ENCODE measurements at regions not wholly inside any gene's neighbourhood (a gene's known extent, or its start where the extent isn't known, plus 50 kb on each side); places are given as distances from the start of the nearest gene placed in this dataset.

DNA sequence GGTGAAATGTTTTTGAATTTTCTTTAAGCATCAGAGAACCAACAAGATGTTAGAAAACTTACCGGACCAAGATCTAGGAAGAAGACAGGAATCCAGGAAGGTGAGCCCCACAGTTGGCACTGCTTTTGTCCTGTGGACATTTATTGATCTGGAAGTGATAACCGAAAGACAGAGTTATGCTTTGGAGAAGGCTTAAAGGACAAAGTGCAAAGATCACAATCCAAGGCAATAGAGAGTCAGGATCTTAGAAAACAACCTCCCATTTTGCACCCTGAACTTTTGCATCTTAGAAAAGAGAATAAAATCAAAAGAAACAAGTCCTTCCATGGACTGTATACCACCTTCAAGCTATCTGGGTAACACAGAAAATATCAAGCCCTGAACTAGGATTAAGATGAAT, 129.4 kb upstream of the SRD5A2 start:
- Mint-ChIP-seq H3K9me3 (ENCODE audit: unreplicated experiment) (no peaks in the 10 kb centered on the region), H3K4me1 (ENCODE audit: unreplicated experiment) (no peaks in the 10 kb centered on the region), H3K27me3 (ENCODE audit: unreplicated experiment) (no peaks in the 10 kb centered on the region), H3K27ac (ENCODE audit: unreplicated experiment) (no peak overlapping the region), H3K4me3 (ENCODE audit: unreplicated experiment) (no peak overlapping the region), H3K36me3 (ENCODE audit: low read depth, unreplicated experiment) (no peaks in the 10 kb centered on the region)
- DNase-seq (ENCODE audit: low spot score) = no peak
- TF ChIP-seq, protein P1, sequence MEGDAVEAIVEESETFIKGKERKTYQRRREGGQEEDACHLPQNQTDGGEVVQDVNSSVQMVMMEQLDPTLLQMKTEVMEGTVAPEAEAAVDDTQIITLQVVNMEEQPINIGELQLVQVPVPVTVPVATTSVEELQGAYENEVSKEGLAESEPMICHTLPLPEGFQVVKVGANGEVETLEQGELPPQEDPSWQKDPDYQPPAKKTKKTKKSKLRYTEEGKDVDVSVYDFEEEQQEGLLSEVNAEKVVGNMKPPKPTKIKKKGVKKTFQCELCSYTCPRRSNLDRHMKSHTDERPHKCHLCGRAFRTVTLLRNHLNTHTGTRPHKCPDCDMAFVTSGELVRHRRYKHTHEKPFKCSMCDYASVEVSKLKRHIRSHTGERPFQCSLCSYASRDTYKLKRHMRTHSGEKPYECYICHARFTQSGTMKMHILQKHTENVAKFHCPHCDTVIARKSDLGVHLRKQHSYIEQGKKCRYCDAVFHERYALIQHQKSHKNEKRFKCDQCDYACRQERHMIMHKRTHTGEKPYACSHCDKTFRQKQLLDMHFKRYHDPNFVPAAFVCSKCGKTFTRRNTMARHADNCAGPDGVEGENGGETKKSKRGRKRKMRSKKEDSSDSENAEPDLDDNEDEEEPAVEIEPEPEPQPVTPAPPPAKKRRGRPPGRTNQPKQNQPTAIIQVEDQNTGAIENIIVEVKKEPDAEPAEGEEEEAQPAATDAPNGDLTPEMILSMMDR (IDR thresholded peaks at IDR 0.05; ENCODE audit: unreplicated experiment) = no peak

DNA sequence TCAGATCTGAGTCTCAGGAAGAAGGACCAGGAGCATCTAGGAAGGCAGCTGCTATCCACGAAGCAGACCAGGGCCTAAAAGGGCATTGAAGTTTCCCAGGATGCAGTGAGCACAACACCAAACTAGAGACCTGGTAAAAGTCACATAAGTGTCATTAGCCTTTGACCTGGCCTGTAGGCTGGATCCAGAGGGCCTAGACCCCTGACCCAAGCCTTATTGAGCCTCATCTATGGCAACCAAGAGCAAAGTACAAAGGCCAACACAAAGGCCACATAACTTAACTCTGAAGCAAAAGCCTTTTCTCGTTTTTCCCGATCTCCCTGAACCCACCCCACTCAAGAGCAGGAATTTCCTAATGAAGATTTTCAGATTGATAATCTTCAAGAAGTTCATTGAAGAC, 127.3 kb upstream of the SRD5A2 start:
- no peak for DNase-seq (ENCODE audit: low spot score)
- TF ChIP-seq, protein P1 (IDR thresholded peaks at IDR 0.05; ENCODE audit: unreplicated experiment) = no peak
- Mint-ChIP-seq H3K27me3 (ENCODE audit: unreplicated experiment) (no peaks in the 10 kb centered on the region), H3K4me3 (ENCODE audit: unreplicated experiment) (no peak overlapping the region), H3K4me1 (ENCODE audit: unreplicated experiment) (no peaks in the 10 kb centered on the region), H3K27ac (ENCODE audit: unreplicated experiment) (no peak overlapping the region), H3K36me3 (ENCODE audit: low read depth, unreplicated experiment) (no peaks in the 10 kb centered on the region), H3K9me3 (ENCODE audit: unreplicated experiment) (no peaks in the 10 kb centered on the region)

DNA sequence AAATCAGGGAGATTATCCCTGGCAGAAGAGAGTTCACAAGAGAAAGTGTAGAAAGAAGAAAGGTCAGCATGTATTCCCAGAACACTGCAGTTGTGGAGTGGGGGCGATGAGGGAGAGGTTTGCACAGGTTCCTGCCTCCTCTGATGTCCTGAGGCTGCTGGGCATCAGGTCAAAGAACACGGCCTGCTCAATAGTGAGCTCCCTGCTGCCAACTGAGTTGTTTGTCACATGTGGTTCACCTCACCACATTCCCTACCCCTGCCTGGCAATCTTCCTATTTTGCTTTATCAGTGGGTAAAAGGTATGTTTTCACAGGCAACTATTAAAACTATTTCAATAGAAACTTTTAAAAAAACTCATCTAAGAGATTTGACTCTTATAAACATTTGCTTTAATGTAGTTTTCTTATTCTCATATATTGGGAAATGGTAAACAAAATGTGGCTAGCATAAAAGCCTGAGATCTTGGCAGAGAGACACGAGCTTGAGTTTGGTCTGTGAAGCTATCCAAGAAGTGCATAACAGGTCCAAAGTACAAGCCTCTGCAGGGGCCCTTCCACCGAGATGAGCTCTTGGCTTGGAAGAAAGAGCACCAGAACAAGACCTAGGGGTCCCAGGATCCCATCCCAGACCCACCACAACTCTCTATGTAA, 123.9 kb upstream of the SRD5A2 start:
- H3K9me3 Mint-ChIP-seq (ENCODE audit: unreplicated experiment) = no peaks in the 10 kb centered on the region
- TF ChIP-seq, protein P1 (IDR thresholded peaks at IDR 0.05; ENCODE audit: unreplicated experiment) = no peak
- no peaks in the 10 kb centered on the region for H3K4me1 Mint-ChIP-seq (ENCODE audit: unreplicated experiment)

DNA sequence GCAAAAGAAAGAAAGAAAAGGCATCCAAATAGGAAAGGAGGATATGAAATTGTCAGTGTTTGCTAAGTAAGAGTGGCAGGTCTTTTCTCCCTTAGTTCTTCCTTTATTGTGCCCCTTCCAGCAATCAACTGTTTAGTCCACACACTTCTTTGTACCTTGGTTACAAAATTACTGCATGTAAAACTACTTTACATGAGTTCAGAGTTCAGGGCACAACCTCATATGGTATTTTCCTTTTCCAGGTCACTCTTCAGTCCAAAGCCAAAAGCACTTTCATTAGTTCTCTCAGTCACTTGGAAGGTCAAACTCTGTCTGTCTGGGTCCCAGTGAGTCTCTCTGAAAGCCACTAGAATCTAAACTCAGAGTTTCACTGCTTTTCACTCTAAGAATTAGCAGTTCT, 122.5 kb upstream of the SRD5A2 start:
- no peaks in the 10 kb centered on the region for H3K36me3 Mint-ChIP-seq (ENCODE audit: low read depth, unreplicated experiment)
- H3K27me3 Mint-ChIP-seq (ENCODE audit: unreplicated experiment) = no peaks in the 10 kb centered on the region
- TF ChIP-seq, protein P1 (IDR thresholded peaks at IDR 0.05; ENCODE audit: unreplicated experiment) = no peak
- H3K27ac Mint-ChIP-seq (ENCODE audit: unreplicated experiment) = no peak overlapping the region
- no peaks in the 10 kb centered on the region for H3K9me3 Mint-ChIP-seq (ENCODE audit: unreplicated experiment)
- H3K4me1 Mint-ChIP-seq (ENCODE audit: unreplicated experiment) = no peaks in the 10 kb centered on the region
- no peak overlapping the region for H3K4me3 Mint-ChIP-seq (ENCODE audit: unreplicated experiment)
- DNase-seq (ENCODE audit: low spot score) = no peak

More for the DNA sequence above, 123.9 kb upstream of the SRD5A2 start:
- H3K4me3 Mint-ChIP-seq (ENCODE audit: unreplicated experiment) = no peak overlapping the region
- H3K27ac Mint-ChIP-seq (ENCODE audit: unreplicated experiment) = no peak overlapping the region
- no peaks in the 10 kb centered on the region for H3K36me3 Mint-ChIP-seq (ENCODE audit: low read depth, unreplicated experiment)
- no peak for DNase-seq (ENCODE audit: low spot score)
- H3K27me3 Mint-ChIP-seq (ENCODE audit: unreplicated experiment) = no peaks in the 10 kb centered on the region

DNA sequence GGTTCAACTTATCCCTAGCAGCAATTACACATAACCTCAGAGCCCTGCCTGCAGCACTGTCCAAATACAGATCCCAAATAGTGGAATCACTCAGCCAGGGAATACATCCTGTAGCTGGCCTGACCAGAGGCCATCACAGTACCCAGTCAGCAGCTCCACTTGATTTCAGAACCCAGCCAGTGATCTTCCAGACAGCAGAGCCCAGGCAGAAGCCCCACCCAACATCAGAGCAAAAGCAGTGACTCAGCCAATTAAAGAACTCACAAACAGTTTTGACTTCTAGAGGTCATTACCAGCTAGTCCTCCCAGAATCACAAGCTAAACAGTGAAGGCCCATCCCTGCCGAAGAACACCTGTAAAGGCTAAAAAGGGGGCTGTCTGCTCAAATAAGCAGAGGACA, 118.0 kb upstream of the SRD5A2 start:
- H3K9me3 Mint-ChIP-seq (ENCODE audit: unreplicated experiment) = peaks cover 17% of the 10 kb centered on the region
- H3K4me3 Mint-ChIP-seq (ENCODE audit: unreplicated experiment) = no peak overlapping the region
- H3K4me1 Mint-ChIP-seq (ENCODE audit: unreplicated experiment) = no peaks in the 10 kb centered on the region

More for the DNA sequence above, 118.0 kb upstream of the SRD5A2 start:
- Mint-ChIP-seq H3K27me3 (ENCODE audit: unreplicated experiment) (peaks cover 3% of the 10 kb centered on the region), H3K27ac (ENCODE audit: unreplicated experiment) (no peak overlapping the region), H3K36me3 (ENCODE audit: low read depth, unreplicated experiment) (peaks cover 9% of the 10 kb centered on the region)
- TF ChIP-seq, protein P1 (IDR thresholded peaks at IDR 0.05; ENCODE audit: unreplicated experiment) = no peak
- DNase-seq (ENCODE audit: low spot score) = no peak
